ENCODE measurements at regions not wholly inside any gene's neighbourhood (a gene's known extent, or its start where the extent isn't known, plus 50 kb on each side); places are given as distances from the start of the nearest gene placed in this dataset.

- H3K27ac ChIP-seq: no peak overlapping the region
These were observed 359.8 kb upstream of the ASIC2 start for GRCh38 chr17:33652731-33653398.

GRCh38 chr17:33653399-33653788, 360.3 kb upstream of the ASIC2 start:
- TF ChIP-seq CTCF (IDR thresholded peaks at IDR 0.05) (no peak), POLR2A (IDR thresholded peaks at IDR 0.05) (no peak)
- intact Hi-C loops (cut with DNase I): no loop called here
- Histone ChIP-seq H3K4me1 (no peaks in the 10 kb centered on the region), H3K9me3 (no peaks in the 10 kb centered on the region), H3K4me3 (replicated peaks in 1 of 3) (no peak overlapping the region), H3K36me3 (no peaks in the 10 kb centered on the region), H3K27ac (no peak overlapping the region), H3K27me3 (no peaks in the 10 kb centered on the region)
- no peak for DNase-seq

More at GRCh38 chr17:33652731-33653398, 359.8 kb upstream of the ASIC2 start:
- H3K36me3 ChIP-seq: no peaks in the 10 kb centered on the region
- TF ChIP-seq POLR2A (IDR thresholded peaks at IDR 0.05) (no peak), CTCF (IDR thresholded peaks at IDR 0.05) (no peak)
- no peaks in the 10 kb centered on the region for H3K4me1 ChIP-seq
- 78 to 80% methylated on average over 6 of the region's 6 CpGs for WGBS, 2 donors
- no peak for DNase-seq
- H3K27me3 ChIP-seq: no peaks in the 10 kb centered on the region
- H3K4me3 ChIP-seq (replicated peaks in 1 of 3): no peak overlapping the region
- H3K9me3 ChIP-seq: no peaks in the 10 kb centered on the region
- intact Hi-C loops (cut with DNase I): no loop called here

- no peak for TF ChIP-seq POLR2A (IDR thresholded peaks at IDR 0.05)
- TF ChIP-seq CTCF (IDR thresholded peaks at IDR 0.05): no peak
- whole genome bisulfite sequencing, 2 donors: 63 to 73% methylated on average over 4 of the region's 4 CpGs
- intact Hi-C loops (cut with DNase I): no loop called here
These were observed 364.1 kb upstream of the ASIC2 start for GRCh38 chr17:33657181-33657580.

GRCh38 chr17:33661975-33662374, 368.9 kb upstream of the ASIC2 start:
- no peaks in the 10 kb centered on the region for H3K9me3 ChIP-seq
- intact Hi-C loops (cut with DNase I): no loop called here
- H3K4me3 ChIP-seq (replicated peaks in 1 of 3): no peak overlapping the region
- H3K4me1 ChIP-seq: no peaks in the 10 kb centered on the region
- H3K27me3 ChIP-seq: no peaks in the 10 kb centered on the region
- no peak for TF ChIP-seq POLR2A (IDR thresholded peaks at IDR 0.05)
- no peak for TF ChIP-seq CTCF (IDR thresholded peaks at IDR 0.05)
- 50 to 78% methylated on average over 3 of the region's 3 CpGs for WGBS, 2 donors
- no peaks in the 10 kb centered on the region for H3K36me3 ChIP-seq
- no peak overlapping the region for H3K27ac ChIP-seq
- no peak for DNase-seq

More at GRCh38 chr17:33657181-33657580, 364.1 kb upstream of the ASIC2 start:
- DNase-seq: no peak
- no peaks in the 10 kb centered on the region for H3K36me3 ChIP-seq
- no peaks in the 10 kb centered on the region for H3K9me3 ChIP-seq
- no peaks in the 10 kb centered on the region for H3K4me1 ChIP-seq
- no peak overlapping the region for H3K27ac ChIP-seq
- H3K27me3 ChIP-seq: no peaks in the 10 kb centered on the region
- H3K4me3 ChIP-seq (replicated peaks in 1 of 3): no peak overlapping the region

GRCh38 chr17:33664116-33664840, 371.2 kb upstream of the ASIC2 start:
- intact Hi-C loops (cut with DNase I): no loop called here
- H3K27ac ChIP-seq: no peak overlapping the region
- H3K36me3 ChIP-seq: no peaks in the 10 kb centered on the region
- no peaks in the 10 kb centered on the region for H3K4me1 ChIP-seq
- H3K27me3 ChIP-seq: no peaks in the 10 kb centered on the region
- no peak for DNase-seq
- TF ChIP-seq POLR2A (IDR thresholded peaks at IDR 0.05) (no peak), CTCF (IDR thresholded peaks at IDR 0.05) (no peak)
- H3K4me3 ChIP-seq (replicated peaks in 1 of 3): no peak overlapping the region
- 70 to 78% methylated on average over 8 of the region's 8 CpGs for whole genome bisulfite sequencing, 2 donors
- H3K9me3 ChIP-seq: no peaks in the 10 kb centered on the region
